Adrenal gland (tissue), 9 donors: ENCODE measurements at regions not wholly inside any gene's neighbourhood (a gene's known extent, or its start where the extent isn't known, plus 50 kb on each side); places are given as distances from the start of the nearest gene placed in this dataset.
A peak's percentile ranks its signal among the peaks of the same experiment; 100 is the strongest.

ENCODE experiments used
- DNase-seq, 7 donors: peaks; one replicate each; pipeline ENCODE4 v3.0.0-alpha.2; 2019 to 2020
- H3K27ac ChIP-seq, 5 donors: fragments of 200-600 bp; sonication (generic) in 4 of 5; 1 replicate in 3 of 5; 2 replicates in 2 of 5; pipeline versions ENCODE4 v1.5.1 to v1.8.0; 2016 to 2020; ENCODE audit warnings: mild to moderate bottlenecking in 1 of 5
- H3K27me3 ChIP-seq: fragments of 200-600 bp; 2 replicates; pipeline ENCODE4 v1.8.0; 2021
- H3K36me3 ChIP-seq, 2 donors: fragments of 200-600 bp; replicated peaks in 1 of 2; 1 replicate in 1 of 2; 2 replicates in 1 of 2; pipeline versions ENCODE4 v1.5.1 to v1.8.0; 2018 to 2022
- H3K4me1 ChIP-seq, 2 donors: fragments of 200-600 bp; replicated peaks in 1 of 2; 1 replicate in 1 of 2; 2 replicates in 1 of 2; pipeline versions ENCODE4 v1.5.1 to v1.8.0; 2018 to 2021
- H3K4me3 ChIP-seq, 4 donors: fragments of 200-600 bp; sonication (generic) in 3 of 4; one replicate each; pipeline ENCODE4 v1.5.1; 2016 to 2018
- H3K9me3 ChIP-seq, 3 donors: fragments of 200-600 bp; sonication (generic) in 1 of 3; replicated peaks in 1 of 3; 1 replicate in 2 of 3; 2 replicates in 1 of 3; pipeline versions ENCODE4 v1.5.1 to v1.8.0; 2016 to 2021
- POLR2A ChIP-seq, 2 donors: fragments of 450-650 bp; IDR thresholded peaks; one replicate each; pipeline ENCODE4 v1.6.1; 2017; ENCODE audit warnings: antibody characterized with exemption in 2 of 2, mild to moderate bottlenecking in 2 of 2, moderate library complexity in 1 of 2
- WGBS, 4 donors: extraction: QIAGEN DNeasy Blood & Tissue Kit in 2 of 4; methylation state at CpG; one replicate each; pipeline versions ENCODE4 v1.1.5 to v1.1.7; 2013 to 2017; 5-methylcytosine and 5-hydroxymethylcytosine counted together
- intact Hi-C, 2 donors: fragments of 100-400 bp; cut with DNase I; formaldehyde crosslinking; loops; one replicate each; pipeline versions ENCODE4 v1.14.1 to v1.15.0; 2022 to 2023
- TF ChIP-seq, protein P1 (sequence below), 6 experiments: fragments of 450-650 bp in 4 of 6; fragments of 200-600 bp in 2 of 6; sonication (generic) in 1 of 6; IDR thresholded peaks; 1 replicate in 5 of 6; 2 replicates in 1 of 6; pipeline versions ENCODE4 v1.5.1 to v1.8.0; 2016 to 2021; ENCODE audit warnings: antibody characterized with exemption in 6 of 6, mild to moderate bottlenecking in 2 of 6, moderate library complexity in 1 of 6
- donor health status: healthy with polysubstance abuse.
- donor health status: Bipolar disorder and iron deficiency.
- donor health status: DM: yes; HTN: yes; CAD: no.
- donor health status: DM: no; HTN: no; CAD: no.
- donor health status: DM: no; HTN: no; CAD: no.

DNA sequence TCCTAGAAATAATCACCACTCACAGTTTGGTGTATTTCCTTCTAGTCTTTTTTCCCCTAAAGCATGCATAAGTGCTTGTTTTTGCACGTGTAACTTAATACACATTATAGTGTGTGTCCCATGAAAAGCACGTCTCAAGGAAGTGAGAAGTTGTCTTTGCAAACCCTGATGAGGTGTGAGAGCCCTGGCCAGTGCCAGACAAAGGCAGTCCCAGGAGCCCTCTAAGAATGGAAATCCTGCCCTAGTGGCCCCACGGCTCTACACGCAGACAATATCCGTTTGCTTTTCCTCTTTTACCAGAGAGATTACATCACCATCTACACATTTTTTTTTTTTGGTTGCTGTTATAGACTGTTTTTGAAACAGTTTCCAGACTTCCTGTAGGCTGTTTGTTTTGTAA, 85.5 kb upstream of the FZD10 start:
- no peaks in the 10 kb centered on the region for H3K27me3 ChIP-seq
- no peaks in the 10 kb centered on the region for H3K36me3 ChIP-seq
- no peak overlapping the region for H3K4me3 ChIP-seq
- no peaks in the 10 kb centered on the region for H3K4me1 ChIP-seq
- H3K27ac ChIP-seq = no peak overlapping the region
- intact Hi-C loops = no loop called here
- peak in 3 of 7 donors; percentile 21 to 56 (median 21) for DNase-seq
- 14 to 23% (median 22%) methylated on average over 5 of the region's 5 CpGs for WGBS, 4 donors
- no peaks in the 10 kb centered on the region for H3K9me3 ChIP-seq
- no peak for TF ChIP-seq POLR2A (IDR thresholded peaks at IDR 0.05)
- TF ChIP-seq, protein P1, sequence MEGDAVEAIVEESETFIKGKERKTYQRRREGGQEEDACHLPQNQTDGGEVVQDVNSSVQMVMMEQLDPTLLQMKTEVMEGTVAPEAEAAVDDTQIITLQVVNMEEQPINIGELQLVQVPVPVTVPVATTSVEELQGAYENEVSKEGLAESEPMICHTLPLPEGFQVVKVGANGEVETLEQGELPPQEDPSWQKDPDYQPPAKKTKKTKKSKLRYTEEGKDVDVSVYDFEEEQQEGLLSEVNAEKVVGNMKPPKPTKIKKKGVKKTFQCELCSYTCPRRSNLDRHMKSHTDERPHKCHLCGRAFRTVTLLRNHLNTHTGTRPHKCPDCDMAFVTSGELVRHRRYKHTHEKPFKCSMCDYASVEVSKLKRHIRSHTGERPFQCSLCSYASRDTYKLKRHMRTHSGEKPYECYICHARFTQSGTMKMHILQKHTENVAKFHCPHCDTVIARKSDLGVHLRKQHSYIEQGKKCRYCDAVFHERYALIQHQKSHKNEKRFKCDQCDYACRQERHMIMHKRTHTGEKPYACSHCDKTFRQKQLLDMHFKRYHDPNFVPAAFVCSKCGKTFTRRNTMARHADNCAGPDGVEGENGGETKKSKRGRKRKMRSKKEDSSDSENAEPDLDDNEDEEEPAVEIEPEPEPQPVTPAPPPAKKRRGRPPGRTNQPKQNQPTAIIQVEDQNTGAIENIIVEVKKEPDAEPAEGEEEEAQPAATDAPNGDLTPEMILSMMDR (IDR thresholded peaks at IDR 0.05) = no peak

DNA sequence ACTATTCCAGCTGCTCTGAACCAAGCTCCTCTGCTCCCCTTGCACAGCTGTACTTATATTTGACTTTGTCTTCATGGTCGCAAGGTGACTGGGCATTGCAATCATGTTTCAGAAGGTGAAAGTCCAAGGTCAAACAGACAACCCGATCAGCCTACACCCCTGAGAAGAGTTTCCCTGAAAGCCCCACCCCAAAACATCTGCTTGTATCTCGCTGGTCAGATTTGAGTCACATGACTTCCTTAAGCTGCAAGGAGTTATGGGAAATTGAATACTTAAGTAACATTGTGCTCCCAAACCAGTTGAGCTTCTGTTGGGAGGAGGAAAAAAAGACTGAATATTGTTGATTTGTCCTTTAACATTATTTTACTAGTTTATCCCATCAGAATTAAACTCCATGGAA, 83.4 kb upstream of the FZD10 start:
- no peaks in the 10 kb centered on the region for H3K36me3 ChIP-seq
- TF ChIP-seq, protein P1 (IDR thresholded peaks at IDR 0.05) = no peak
- no peak for TF ChIP-seq POLR2A (IDR thresholded peaks at IDR 0.05)
- intact Hi-C loops = no loop called here
- H3K27me3 ChIP-seq = no peaks in the 10 kb centered on the region
- no peaks in the 10 kb centered on the region for H3K4me1 ChIP-seq
- no peaks in the 10 kb centered on the region for H3K9me3 ChIP-seq
- no peak overlapping the region for H3K4me3 ChIP-seq
- H3K27ac ChIP-seq = no peak overlapping the region
- WGBS, 4 donors = 37 to 52% (median 48%) methylated on average over 3 of the region's 3 CpGs
- DNase-seq = no peak

DNA sequence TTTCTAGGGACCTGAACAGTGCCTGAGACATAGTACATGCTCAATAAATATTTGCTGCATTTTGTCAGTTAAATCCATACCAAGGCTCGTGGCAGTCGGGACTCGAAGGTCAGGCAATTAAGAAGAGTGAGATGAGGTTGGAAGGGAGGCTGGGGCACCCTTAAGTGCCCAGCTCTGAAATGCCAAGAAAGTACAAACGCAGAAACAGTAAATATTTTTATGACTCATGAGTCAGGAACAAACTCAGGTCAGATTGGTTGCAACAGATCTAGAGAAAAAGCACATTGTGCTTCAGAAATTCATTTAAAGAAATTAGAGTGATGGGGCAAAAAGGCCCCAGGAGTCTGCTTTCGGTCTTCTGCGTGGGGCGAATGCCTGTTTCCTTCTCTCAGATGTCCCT, 83.0 kb upstream of the FZD10 start:
- no peak for TF ChIP-seq POLR2A (IDR thresholded peaks at IDR 0.05)
- TF ChIP-seq, protein P1 (IDR thresholded peaks at IDR 0.05) = no peak
- DNase-seq = no peak
- no peaks in the 10 kb centered on the region for H3K36me3 ChIP-seq
- no peak overlapping the region for H3K4me3 ChIP-seq
- no peak overlapping the region for H3K27ac ChIP-seq
- no peaks in the 10 kb centered on the region for H3K9me3 ChIP-seq
- no peaks in the 10 kb centered on the region for H3K27me3 ChIP-seq
- intact Hi-C loops = no loop called here
- H3K4me1 ChIP-seq = no peaks in the 10 kb centered on the region
- 36 to 48% (median 40%) methylated on average over 7 of the region's 7 CpGs for WGBS, 4 donors

DNA sequence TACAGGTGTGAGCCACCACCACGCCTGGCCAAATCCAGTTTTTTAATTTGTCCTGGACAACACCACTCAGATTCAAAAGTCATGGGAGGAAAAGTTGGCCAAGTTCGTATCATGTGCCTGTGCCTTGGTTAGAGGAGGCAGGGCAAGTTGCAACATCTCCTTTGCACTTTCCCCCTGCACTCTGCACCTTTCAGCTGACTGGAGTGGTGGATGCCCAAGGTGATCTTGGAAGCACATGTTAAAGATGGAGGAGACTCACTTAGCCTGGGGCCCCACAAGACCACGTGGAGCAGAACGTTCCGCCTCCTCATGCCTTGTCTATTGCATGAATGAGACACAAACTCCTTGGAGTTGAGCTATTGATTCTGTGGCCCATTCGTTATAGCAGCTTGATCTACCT, 82.1 kb upstream of the FZD10 start:
- no peaks in the 10 kb centered on the region for H3K36me3 ChIP-seq
- no peak overlapping the region for H3K4me3 ChIP-seq
- TF ChIP-seq POLR2A (IDR thresholded peaks at IDR 0.05) = no peak
- TF ChIP-seq, protein P1 (IDR thresholded peaks at IDR 0.05) = no peak
- intact Hi-C loops = no loop called here
- no peaks in the 10 kb centered on the region for H3K27me3 ChIP-seq
- H3K9me3 ChIP-seq = no peaks in the 10 kb centered on the region
- no peaks in the 10 kb centered on the region for H3K4me1 ChIP-seq
- 56 to 86% (median 74%) methylated on average over 6 of the region's 6 CpGs for WGBS, 4 donors
- DNase-seq = no peak
- no peak overlapping the region for H3K27ac ChIP-seq
